GM12878 (cell line): ENCODE measurements at regions not wholly inside any gene's neighbourhood (a gene's known extent, or its start where the extent isn't known, plus 50 kb on each side); places are given as distances from the start of the nearest gene placed in this dataset.

Source experiments
- ATAC-seq: fragments of 200-7000 bp; cut with Tn5 transposase; 3 replicates; pipeline ENCODE4 v1.9.1; 2020; ENCODE audit warnings: mild to moderate bottlenecking, moderate library complexity
- BruUV-seq: library from RNA; stranded (reverse); fragments of 400-500 nt; replicated peaks from 2 replicates; lab custom pipeline; 2021; lab: Mats Ljungman, UMichigan
- CTCF ChIA-PET: fragments of 300-600 bp; sonication (Branson Sonifier 250); formaldehyde crosslinking; extraction: SDS; loops from one replicate; lab custom pipeline; 2021; ENCODE audit warnings: inconsistent platforms; lab: Yijun Ruan, JAX
- POLR2A ChIA-PET: fragments of 350-600 bp; formaldehyde crosslinking; extraction: SDS; loops from one replicate; lab custom pipeline; 2021; ENCODE audit warnings: inconsistent platforms; lab: Charles Lee
- RAD21 ChIA-PET: fragments of 300-600 bp; sonication (Branson Sonifier 250); formaldehyde crosslinking; loops from one replicate; lab custom pipeline; 2023; ENCODE audit warnings: antibody characterized with exemption; ENCODE audit not compliant: unreplicated experiment; lab: Charles Lee
- SMC1A ChIA-PET: fragments of 300-600 bp; sonication (Branson Sonifier 250); formaldehyde crosslinking; loops from one replicate; lab custom pipeline; 2023; ENCODE audit not compliant: unreplicated experiment, uncharacterized antibody; lab: Charles Lee
- DNase-seq: peaks from one replicate; pipeline ENCODE4 v3.0.0-alpha.2; 2011; ENCODE audit warnings: low read depth, low spot score
- FAIRE-seq: peaks from 3 replicates; lab custom pipeline; 2011; peaks lifted over from hg19 to GRCh38; lab: Jason Lieb, UNC
- H2AFZ ChIP-seq: 2 replicates; pipeline ENCODE4 v1.6.0; 2011; ENCODE audit warnings: low read depth, low read length, control low read depth; ENCODE audit not compliant: control insufficient read depth
- H3K27ac ChIP-seq: 2 replicates; pipeline ENCODE4 v1.5.1; 2011; ENCODE audit warnings: control low read depth; ENCODE audit not compliant: control insufficient read depth, insufficient read depth
- H3K27me3 ChIP-seq, 2 experiments: replicated peaks in 1 of 2; 2 replicates each; pipeline versions ENCODE4 v1.6.0 to v1.6.1; 2011; ENCODE audit warnings: low read length in 1 of 2; ENCODE audit not compliant: control insufficient read depth in 2 of 2, insufficient read depth in 2 of 2
- H3K36me3 ChIP-seq, 2 experiments: 2 replicates each; pipeline ENCODE4 v1.5.1; 2011; ENCODE audit warnings: low read length in 1 of 2; ENCODE audit not compliant: control insufficient read depth in 2 of 2, insufficient read depth in 2 of 2
- H3K4me1 ChIP-seq: 2 replicates; pipeline ENCODE4 v1.6.1; 2011; ENCODE audit warnings: mild to moderate bottlenecking, low read length, moderate library complexity, mixed read lengths; ENCODE audit not compliant: control insufficient read depth, insufficient read depth
- H3K4me2 ChIP-seq: 2 replicates; pipeline ENCODE4 v1.6.0; 2011; ENCODE audit warnings: control low read depth; ENCODE audit not compliant: control insufficient read depth, insufficient read depth
- H3K4me3 ChIP-seq: fragments of 200-600 bp; sonication (generic); 2 replicates; pipeline ENCODE4 v1.5.1; 2016
- H3K79me2 ChIP-seq: 2 replicates; pipeline ENCODE4 v1.6.0; 2011; ENCODE audit warnings: low read length; ENCODE audit not compliant: control insufficient read depth, insufficient read depth
- H3K9ac ChIP-seq: 2 replicates; pipeline ENCODE4 v1.8.0; 2011; ENCODE audit warnings: low read length, control low read depth, mixed read lengths; ENCODE audit not compliant: control insufficient read depth, insufficient read depth
- H3K9me3 ChIP-seq: replicated peaks from 3 replicates; pipeline ENCODE4 v1.5.1; 2011; ENCODE audit warnings: mild to moderate bottlenecking, low read length; ENCODE audit not compliant: control insufficient read depth, insufficient read depth
- H4K20me1 ChIP-seq: 2 replicates; pipeline ENCODE4 v1.6.0; 2011; ENCODE audit not compliant: control insufficient read depth, insufficient read depth
- HDGF ChIP-seq: fragments of 450-650 bp; IDR thresholded peaks from 2 replicates; pipeline ENCODE4 v1.6.1; 2016; ENCODE audit warnings: antibody characterized with exemption
- HSF1 ChIP-seq: fragments of 150-350 bp; IDR thresholded peaks from 2 replicates; pipeline ENCODE4 v1.6.1; 2014; ENCODE audit warnings: mild to moderate bottlenecking, low read depth, low read length
- IKZF1 ChIP-seq: fragments of 450-650 bp; conservative IDR thresholded peaks from 2 replicates; pipeline ENCODE4 v1.6.1; 2017; ENCODE audit warnings: antibody characterized with exemption, mild to moderate bottlenecking
- IRF5 ChIP-seq: fragments of 450-650 bp; IDR thresholded peaks from 2 replicates; pipeline ENCODE4 v1.6.1; 2017; ENCODE audit warnings: borderline replicate concordance
- JUND ChIP-seq: IDR thresholded peaks from 2 replicates; pipeline ENCODE4 v1.6.1; 2012; ENCODE audit warnings: low read depth, mild to moderate bottlenecking, low read length, improper control_type of control experiment, moderate library complexity
- KAT2A ChIP-seq: conservative IDR thresholded peaks from 2 replicates; pipeline ENCODE4 v1.6.1; 2011; ENCODE audit warnings: low read depth, low read length; ENCODE audit not compliant: control insufficient read depth
- MYB ChIP-seq: fragments of 150-350 bp; IDR thresholded peaks from 2 replicates; pipeline ENCODE4 v1.6.1; 2014; ENCODE audit warnings: mild to moderate bottlenecking, low read depth, low read length, borderline replicate concordance
- NFYA ChIP-seq: IDR thresholded peaks from 2 replicates; pipeline ENCODE4 v1.6.1; 2011; ENCODE audit warnings: low read depth, mild to moderate bottlenecking, low read length, improper control_type of control experiment, borderline replicate concordance
- NFYB ChIP-seq: IDR thresholded peaks from 2 replicates; pipeline ENCODE4 v1.6.1; 2011; ENCODE audit warnings: low read depth, mild to moderate bottlenecking, low read length, improper control_type of control experiment, moderate library complexity; ENCODE audit not compliant: insufficient read depth
- PRDM15 ChIP-seq: fragments of 450-650 bp; formaldehyde crosslinking; IDR thresholded peaks from 2 replicates; pipeline ENCODE4 v1.4.0; 2020; ENCODE audit warnings: mild to moderate bottlenecking, moderate library complexity
- RBBP5 ChIP-seq: fragments of 200-600 bp; sonication (generic); conservative IDR thresholded peaks from 2 replicates; pipeline ENCODE4 v1.6.1; 2016
- USF2 ChIP-seq: IDR thresholded peaks from 2 replicates; pipeline ENCODE4 v1.6.1; 2011; ENCODE audit warnings: low read depth, low read length, improper control_type of control experiment, borderline replicate concordance
- ZBED1 ChIP-seq: IDR thresholded peaks from 2 replicates; pipeline ENCODE4 v1.6.1; 2016; ENCODE audit warnings: borderline replicate concordance
- ZBTB33 ChIP-seq: fragments of 450-650 bp; IDR thresholded peaks from 2 replicates; pipeline ENCODE4 v1.6.1; 2017; ENCODE audit warnings: mild to moderate bottlenecking
- WGBS: methylation state at CpG from one replicate; pipeline ENCODE4 v1.1.6; 2016; ENCODE audit warnings: low lambda C conversion rate; ENCODE audit not compliant: insufficient replicate concordance, insufficient coverage; ENCODE audit errors: missing lambda C conversion rate; 5-methylcytosine and 5-hydroxymethylcytosine counted together
- in situ Hi-C: fragments of 300-500 bp; cut with MboI; formaldehyde crosslinking; loops from 9 replicates; pipeline ENCODE4 v1.14.3; 2018; ENCODE audit warnings: mixed read lengths
- intact Hi-C: fragments of 100-400 bp; cut with micrococcal nuclease; formaldehyde crosslinking; loops from one replicate; pipeline ENCODE4 v1.14.2; 2022; ENCODE audit not compliant: unreplicated experiment

GRCh38 chr5:25099538-25099937 lies 454.8 kb upstream of the CDH10 start (continued):
- no peak for TF ChIP-seq HDGF
- TF ChIP-seq KAT2A = no peak
- TF ChIP-seq, all 136 proteins: peak for 0

- no TSS peak for BruUV-seq
- Histone ChIP-seq H3K4me3 (no peak overlapping the region), H3K27me3 (no peaks in the 10 kb centered on the region), H3K9ac (no peak overlapping the region), H3K27ac (no peak overlapping the region), H2AFZ (no peak overlapping the region), H3K79me2 (no peaks in the 10 kb centered on the region), H4K20me1 (no peaks in the 10 kb centered on the region), H3K4me2 (no peak overlapping the region), H3K9me3 (no peaks in the 10 kb centered on the region), H3K4me1 (no peaks in the 10 kb centered on the region), H3K36me3 (no peaks in the 10 kb centered on the region)
- SMC1A ChIA-PET = interaction anchor here (1.2 kb wide), 1 partner anchor 10 kb away, joined by 3 read pairs; no protein-coding TSS in a partner anchor
- CTCF ChIA-PET = no interaction called here
- no peak for FAIRE-seq
- ATAC-seq = peak; percentile 41
- no peak for DNase-seq
- POLR2A ChIA-PET = no interaction called here
- 11% methylated on average over 2 of the region's 2 CpGs for WGBS
- RAD21 ChIA-PET = no interaction called here
- intact Hi-C loops = no loop called here
- in situ Hi-C loops = no loop called here
- TF ChIP-seq NFYB = no peak
- TF ChIP-seq ZBED1 = no peak
- TF ChIP-seq ZBTB33 = no peak
- TF ChIP-seq JUND = no peak
- no peak for TF ChIP-seq PRDM15
- no peak for TF ChIP-seq RBBP5
- TF ChIP-seq IRF5 = no peak
- TF ChIP-seq HSF1 = no peak
- no peak for TF ChIP-seq MYB
- TF ChIP-seq USF2 = no peak
- no peak for TF ChIP-seq NFYA
- TF ChIP-seq IKZF1 = no peak
Observed at GRCh38 chr5:25095261-25095660, 450.5 kb upstream of the CDH10 start.
